ENCODE measurements at regions not wholly inside any gene's neighbourhood (a gene's known extent, or its start where the extent isn't known, plus 50 kb on each side); places are given as distances from the start of the nearest gene placed in this dataset.

- Histone ChIP-seq H3K36me3 (no peaks in the 10 kb centered on the region), H3K4me1 (no peaks in the 10 kb centered on the region), H3K9me3 (no peaks in the 10 kb centered on the region), H3K27ac (no peak overlapping the region), H3K27me3 (no peaks in the 10 kb centered on the region), H3K4me3 (no peak overlapping the region)
- DNase-seq: no peak
- no peak for TF ChIP-seq POLR2A (IDR thresholded peaks at IDR 0.05)
- TF ChIP-seq CTCF (IDR thresholded peaks at IDR 0.05): no peak
These were observed 394.5 kb downstream of the RERGL start for GRCh38 chr12:17695495-17695894.

- H3K36me3 ChIP-seq: no peaks in the 10 kb centered on the region
- H3K4me3 ChIP-seq: no peak overlapping the region
- H3K27ac ChIP-seq: no peak overlapping the region
- no peak for DNase-seq
- peaks cover 0 to 4% (median 0%) of the 10 kb centered on the region in 4 donors for H3K9me3 ChIP-seq
- H3K4me1 ChIP-seq: no peaks in the 10 kb centered on the region
- no peak for TF ChIP-seq POLR2A (IDR thresholded peaks at IDR 0.05)
- TF ChIP-seq CTCF (IDR thresholded peaks at IDR 0.05): no peak
- H3K27me3 ChIP-seq: no peaks in the 10 kb centered on the region
These were observed 398.6 kb downstream of the RERGL start for GRCh38 chr12:17691369-17691768.

GRCh38 chr12:17680220-17680619 lies 409.8 kb downstream of the RERGL start:
- H3K4me1 ChIP-seq: no peaks in the 10 kb centered on the region
- H3K36me3 ChIP-seq: no peaks in the 10 kb centered on the region
- no peak overlapping the region for H3K27ac ChIP-seq
- TF ChIP-seq CTCF (IDR thresholded peaks at IDR 0.05): no peak
- no peak for TF ChIP-seq POLR2A (IDR thresholded peaks at IDR 0.05)
- no peak for DNase-seq
- no peaks in the 10 kb centered on the region for H3K27me3 ChIP-seq
- H3K4me3 ChIP-seq: no peak overlapping the region
- no peaks in the 10 kb centered on the region for H3K9me3 ChIP-seq

- no peaks in the 10 kb centered on the region for H3K27me3 ChIP-seq
- H3K27ac ChIP-seq: no peak overlapping the region
- H3K36me3 ChIP-seq: no peaks in the 10 kb centered on the region
- no peaks in the 10 kb centered on the region for H3K9me3 ChIP-seq
- TF ChIP-seq CTCF (IDR thresholded peaks at IDR 0.05) (no peak), POLR2A (IDR thresholded peaks at IDR 0.05) (no peak)
- DNase-seq: no peak
- no peaks in the 10 kb centered on the region for H3K4me1 ChIP-seq
- H3K4me3 ChIP-seq: no peak overlapping the region
These were observed 423.2 kb downstream of the RERGL start for GRCh38 chr12:17666641-17667324.

GRCh38 chr12:17665839-17666238 lies 424.2 kb downstream of the RERGL start:
- Histone ChIP-seq H3K27me3 (no peaks in the 10 kb centered on the region), H3K4me1 (no peaks in the 10 kb centered on the region), H3K9me3 (no peaks in the 10 kb centered on the region), H3K27ac (no peak overlapping the region), H3K4me3 (no peak overlapping the region), H3K36me3 (no peaks in the 10 kb centered on the region)
- no peak for DNase-seq
- TF ChIP-seq POLR2A (IDR thresholded peaks at IDR 0.05) (no peak), CTCF (IDR thresholded peaks at IDR 0.05) (no peak)

- Histone ChIP-seq H3K9me3 (no peaks in the 10 kb centered on the region), H3K4me1 (no peaks in the 10 kb centered on the region), H3K27me3 (no peaks in the 10 kb centered on the region), H3K27ac (no peak overlapping the region), H3K36me3 (no peaks in the 10 kb centered on the region), H3K4me3 (no peak overlapping the region)
- no peak for TF ChIP-seq POLR2A (IDR thresholded peaks at IDR 0.05)
- no peak for TF ChIP-seq CTCF (IDR thresholded peaks at IDR 0.05)
- DNase-seq: no peak
These were observed 428.7 kb downstream of the RERGL start for GRCh38 chr12:17661250-17661649.

All from Peyer's patch (tissue), 4 donors.